ENCODE measurements at regions not wholly inside any gene's neighbourhood (a gene's known extent, or its start where the extent isn't known, plus 50 kb on each side); places are given as distances from the start of the nearest gene placed in this dataset.

DNA sequence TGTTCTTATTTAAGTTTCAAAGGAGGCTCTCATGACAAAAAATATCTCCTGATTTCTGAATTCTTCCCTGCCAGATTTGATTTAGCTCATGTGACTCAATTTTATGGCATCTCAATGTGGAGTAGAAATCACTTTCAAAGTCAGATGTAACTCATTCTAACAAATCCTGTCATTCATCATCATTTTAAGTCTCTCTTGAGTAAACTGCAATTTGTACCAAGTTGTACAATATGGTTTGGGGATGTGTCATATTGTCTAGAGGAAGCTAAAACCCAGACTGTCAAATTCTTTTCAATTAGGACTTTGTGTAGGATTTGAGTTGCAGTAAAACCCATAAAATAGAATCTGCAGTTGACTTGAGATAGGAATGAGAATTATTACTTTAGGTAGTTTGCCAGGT lies 2101.0 kb downstream of the NCAM2 start:
- TF ChIP-seq, protein P1, sequence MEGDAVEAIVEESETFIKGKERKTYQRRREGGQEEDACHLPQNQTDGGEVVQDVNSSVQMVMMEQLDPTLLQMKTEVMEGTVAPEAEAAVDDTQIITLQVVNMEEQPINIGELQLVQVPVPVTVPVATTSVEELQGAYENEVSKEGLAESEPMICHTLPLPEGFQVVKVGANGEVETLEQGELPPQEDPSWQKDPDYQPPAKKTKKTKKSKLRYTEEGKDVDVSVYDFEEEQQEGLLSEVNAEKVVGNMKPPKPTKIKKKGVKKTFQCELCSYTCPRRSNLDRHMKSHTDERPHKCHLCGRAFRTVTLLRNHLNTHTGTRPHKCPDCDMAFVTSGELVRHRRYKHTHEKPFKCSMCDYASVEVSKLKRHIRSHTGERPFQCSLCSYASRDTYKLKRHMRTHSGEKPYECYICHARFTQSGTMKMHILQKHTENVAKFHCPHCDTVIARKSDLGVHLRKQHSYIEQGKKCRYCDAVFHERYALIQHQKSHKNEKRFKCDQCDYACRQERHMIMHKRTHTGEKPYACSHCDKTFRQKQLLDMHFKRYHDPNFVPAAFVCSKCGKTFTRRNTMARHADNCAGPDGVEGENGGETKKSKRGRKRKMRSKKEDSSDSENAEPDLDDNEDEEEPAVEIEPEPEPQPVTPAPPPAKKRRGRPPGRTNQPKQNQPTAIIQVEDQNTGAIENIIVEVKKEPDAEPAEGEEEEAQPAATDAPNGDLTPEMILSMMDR (IDR thresholded peaks at IDR 0.05): no peak

DNA sequence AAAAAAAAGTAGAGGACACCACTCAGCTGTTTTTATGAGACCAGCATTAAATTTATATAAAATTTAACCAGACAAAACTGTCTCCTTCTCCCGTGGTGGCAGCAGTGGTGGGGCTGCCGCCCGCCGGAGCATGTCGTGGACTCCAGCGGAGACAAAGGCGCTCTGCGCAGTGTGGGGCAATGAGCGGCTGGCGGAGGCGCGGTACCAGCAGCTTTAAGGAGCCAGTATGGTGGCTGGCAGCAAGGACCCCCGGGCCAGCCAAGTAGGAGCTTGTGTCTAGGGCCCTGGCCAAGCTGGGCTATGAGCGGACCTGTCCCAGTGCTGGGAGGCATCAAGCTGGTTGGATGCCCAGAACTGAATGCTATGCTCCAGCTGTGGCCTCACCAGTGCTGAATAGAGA lies 2102.9 kb downstream of the NCAM2 start:
- H3K27ac ChIP-seq: no peak overlapping the region
- no peak overlapping the region for H3K9ac ChIP-seq (ENCODE audit: low read depth in 2 of 2, low read length in 2 of 2)
- no peaks in the 10 kb centered on the region for H3K9me3 ChIP-seq
- no peaks in the 10 kb centered on the region for H3K4me1 ChIP-seq
- DNase-seq: no peak
- intact Hi-C loops (cut with DNase I): no loop called here
- H3K4me3 ChIP-seq: no peak overlapping the region
- TF ChIP-seq, protein P1 (IDR thresholded peaks at IDR 0.05): no peak
- H3K36me3 ChIP-seq: no peaks in the 10 kb centered on the region
- no peaks in the 10 kb centered on the region for H3K27me3 ChIP-seq

More for the DNA sequence above, 2101.0 kb downstream of the NCAM2 start:
- H3K36me3 ChIP-seq: no peaks in the 10 kb centered on the region
- H3K4me1 ChIP-seq: no peaks in the 10 kb centered on the region
- intact Hi-C loops (cut with DNase I): no loop called here
- no peaks in the 10 kb centered on the region for H3K9me3 ChIP-seq
- no peak overlapping the region for H3K4me3 ChIP-seq
- no peak for DNase-seq
- H3K9ac ChIP-seq (ENCODE audit: low read depth in 2 of 2, low read length in 2 of 2): no peak overlapping the region
- no peaks in the 10 kb centered on the region for H3K27me3 ChIP-seq
- no peak overlapping the region for H3K27ac ChIP-seq

GRCh38 chr21:23108533-23108932 lies 2110.3 kb downstream of the NCAM2 start:
- H3K4me1 ChIP-seq: no peaks in the 10 kb centered on the region
- DNase-seq: no peak
- H3K27ac ChIP-seq: no peak overlapping the region
- H3K9me3 ChIP-seq: no peaks in the 10 kb centered on the region
- intact Hi-C loops (cut with DNase I): no loop called here
- no peaks in the 10 kb centered on the region for H3K36me3 ChIP-seq
- TF ChIP-seq, protein P1 (IDR thresholded peaks at IDR 0.05): no peak
- H3K9ac ChIP-seq (ENCODE audit: low read depth in 2 of 2, low read length in 2 of 2): no peak overlapping the region
- no peaks in the 10 kb centered on the region for H3K27me3 ChIP-seq
- H3K4me3 ChIP-seq: no peak overlapping the region

DNA sequence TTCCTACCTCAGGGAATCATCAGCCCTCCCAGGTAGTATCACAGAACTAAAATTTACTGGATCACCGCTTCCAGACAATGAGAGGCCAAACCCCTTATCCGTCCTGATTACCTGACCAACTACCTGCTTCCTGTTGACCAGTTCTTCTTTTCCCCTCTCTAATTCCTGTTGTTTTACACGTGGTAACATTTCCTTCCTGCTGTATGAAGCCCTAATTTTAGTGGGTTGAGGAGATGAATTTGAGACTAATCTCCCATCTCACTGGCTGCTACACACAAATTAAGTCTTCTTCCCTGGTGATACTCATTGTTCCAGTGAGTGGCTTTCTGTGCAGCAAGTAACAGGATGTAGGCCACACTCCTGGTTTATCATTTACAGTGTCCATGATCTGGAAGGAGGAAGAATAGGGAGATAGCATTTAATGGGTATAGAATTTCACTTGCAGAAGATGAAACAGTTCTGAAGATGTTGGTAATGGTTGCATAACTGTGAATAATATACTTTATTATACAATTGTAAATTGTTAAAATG lies 2112.9 kb downstream of the NCAM2 start:
- no peaks in the 10 kb centered on the region for H3K27me3 ChIP-seq
- intact Hi-C loops (cut with DNase I): no loop called here
- H3K4me1 ChIP-seq: no peaks in the 10 kb centered on the region
- H3K9me3 ChIP-seq: no peaks in the 10 kb centered on the region
- H3K9ac ChIP-seq (ENCODE audit: low read depth in 2 of 2, low read length in 2 of 2): no peak overlapping the region
- H3K36me3 ChIP-seq: no peaks in the 10 kb centered on the region
- no peak overlapping the region for H3K4me3 ChIP-seq
- DNase-seq: no peak
- TF ChIP-seq, protein P1 (IDR thresholded peaks at IDR 0.05): no peak
- H3K27ac ChIP-seq: no peak overlapping the region

DNA sequence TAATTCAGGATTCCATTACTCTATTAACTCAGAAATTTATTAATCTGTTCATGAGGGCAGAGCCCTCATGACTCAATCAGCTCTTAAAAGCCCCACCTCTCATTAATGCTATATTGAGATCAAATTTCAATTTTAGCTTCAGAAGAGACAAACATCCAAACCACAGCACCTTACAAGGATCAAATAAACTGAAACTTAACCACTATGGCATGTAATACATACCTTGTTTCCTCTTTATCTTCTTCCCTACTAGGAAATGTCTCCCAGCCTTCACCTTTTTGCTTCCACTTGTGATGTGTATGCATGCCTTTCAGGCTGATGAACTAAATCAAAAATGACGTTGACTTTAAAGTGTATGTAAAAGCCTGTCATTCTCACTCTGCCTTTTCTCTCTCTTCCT lies 2121.3 kb downstream of the NCAM2 start:
- Histone ChIP-seq H3K4me1 (no peaks in the 10 kb centered on the region), H3K9ac (ENCODE audit: low read depth in 2 of 2, low read length in 2 of 2) (no peak overlapping the region), H3K9me3 (peaks cover 7% of the 10 kb centered on the region), H3K27ac (no peak overlapping the region), H3K27me3 (no peaks in the 10 kb centered on the region), H3K4me3 (no peak overlapping the region), H3K36me3 (no peaks in the 10 kb centered on the region)
- no peak for DNase-seq
- TF ChIP-seq, protein P1 (IDR thresholded peaks at IDR 0.05): no peak
- intact Hi-C loops (cut with DNase I): no loop called here
